H1 (cell line): ENCODE measurements at regions not wholly inside any gene's neighbourhood (a gene's known extent, or its start where the extent isn't known, plus 50 kb on each side); places are given as distances from the start of the nearest gene placed in this dataset.

ENCODE experiments used
- CEBPB ChIP-seq: IDR thresholded peaks from 2 replicates; pipeline ENCODE4 v1.6.1; 2012; ENCODE audit warnings: low read depth, low read length
- HDAC6 ChIP-seq: IDR thresholded peaks from one replicate; pipeline ENCODE4 v1.7.1; 2012; ENCODE audit warnings: low read depth, mild to moderate bottlenecking, inconsistent platforms, low read length, moderate library complexity
- MAX ChIP-seq: IDR thresholded peaks from 2 replicates; pipeline ENCODE4 v1.6.1; 2012; ENCODE audit warnings: inconsistent platforms
- POLR2AphosphoS5 ChIP-seq: IDR thresholded peaks from 2 replicates; pipeline ENCODE4 v1.6.1; 2011; ENCODE audit warnings: low read depth, low read length
- RXRA ChIP-seq: IDR thresholded peaks from 2 replicates; pipeline ENCODE4 v1.6.1; 2011; ENCODE audit warnings: low read depth, mild to moderate bottlenecking, low read length, moderate library complexity; ENCODE audit not compliant: insufficient read depth
- TF ChIP-seq, protein P1 (sequence below): fragments of 300-600 bp; sonication (generic); IDR thresholded peaks from 2 replicates; pipeline ENCODE4 v1.7.1; 2012; ENCODE audit warnings: low read length, moderate library complexity, mild to moderate bottlenecking, inconsistent platforms; ENCODE audit not compliant: insufficient replicate concordance

GRCh38 chr10:58886406-58886805 is 290.0 kb upstream of the PHYHIPL start (continued):
- TF ChIP-seq, protein P1, sequence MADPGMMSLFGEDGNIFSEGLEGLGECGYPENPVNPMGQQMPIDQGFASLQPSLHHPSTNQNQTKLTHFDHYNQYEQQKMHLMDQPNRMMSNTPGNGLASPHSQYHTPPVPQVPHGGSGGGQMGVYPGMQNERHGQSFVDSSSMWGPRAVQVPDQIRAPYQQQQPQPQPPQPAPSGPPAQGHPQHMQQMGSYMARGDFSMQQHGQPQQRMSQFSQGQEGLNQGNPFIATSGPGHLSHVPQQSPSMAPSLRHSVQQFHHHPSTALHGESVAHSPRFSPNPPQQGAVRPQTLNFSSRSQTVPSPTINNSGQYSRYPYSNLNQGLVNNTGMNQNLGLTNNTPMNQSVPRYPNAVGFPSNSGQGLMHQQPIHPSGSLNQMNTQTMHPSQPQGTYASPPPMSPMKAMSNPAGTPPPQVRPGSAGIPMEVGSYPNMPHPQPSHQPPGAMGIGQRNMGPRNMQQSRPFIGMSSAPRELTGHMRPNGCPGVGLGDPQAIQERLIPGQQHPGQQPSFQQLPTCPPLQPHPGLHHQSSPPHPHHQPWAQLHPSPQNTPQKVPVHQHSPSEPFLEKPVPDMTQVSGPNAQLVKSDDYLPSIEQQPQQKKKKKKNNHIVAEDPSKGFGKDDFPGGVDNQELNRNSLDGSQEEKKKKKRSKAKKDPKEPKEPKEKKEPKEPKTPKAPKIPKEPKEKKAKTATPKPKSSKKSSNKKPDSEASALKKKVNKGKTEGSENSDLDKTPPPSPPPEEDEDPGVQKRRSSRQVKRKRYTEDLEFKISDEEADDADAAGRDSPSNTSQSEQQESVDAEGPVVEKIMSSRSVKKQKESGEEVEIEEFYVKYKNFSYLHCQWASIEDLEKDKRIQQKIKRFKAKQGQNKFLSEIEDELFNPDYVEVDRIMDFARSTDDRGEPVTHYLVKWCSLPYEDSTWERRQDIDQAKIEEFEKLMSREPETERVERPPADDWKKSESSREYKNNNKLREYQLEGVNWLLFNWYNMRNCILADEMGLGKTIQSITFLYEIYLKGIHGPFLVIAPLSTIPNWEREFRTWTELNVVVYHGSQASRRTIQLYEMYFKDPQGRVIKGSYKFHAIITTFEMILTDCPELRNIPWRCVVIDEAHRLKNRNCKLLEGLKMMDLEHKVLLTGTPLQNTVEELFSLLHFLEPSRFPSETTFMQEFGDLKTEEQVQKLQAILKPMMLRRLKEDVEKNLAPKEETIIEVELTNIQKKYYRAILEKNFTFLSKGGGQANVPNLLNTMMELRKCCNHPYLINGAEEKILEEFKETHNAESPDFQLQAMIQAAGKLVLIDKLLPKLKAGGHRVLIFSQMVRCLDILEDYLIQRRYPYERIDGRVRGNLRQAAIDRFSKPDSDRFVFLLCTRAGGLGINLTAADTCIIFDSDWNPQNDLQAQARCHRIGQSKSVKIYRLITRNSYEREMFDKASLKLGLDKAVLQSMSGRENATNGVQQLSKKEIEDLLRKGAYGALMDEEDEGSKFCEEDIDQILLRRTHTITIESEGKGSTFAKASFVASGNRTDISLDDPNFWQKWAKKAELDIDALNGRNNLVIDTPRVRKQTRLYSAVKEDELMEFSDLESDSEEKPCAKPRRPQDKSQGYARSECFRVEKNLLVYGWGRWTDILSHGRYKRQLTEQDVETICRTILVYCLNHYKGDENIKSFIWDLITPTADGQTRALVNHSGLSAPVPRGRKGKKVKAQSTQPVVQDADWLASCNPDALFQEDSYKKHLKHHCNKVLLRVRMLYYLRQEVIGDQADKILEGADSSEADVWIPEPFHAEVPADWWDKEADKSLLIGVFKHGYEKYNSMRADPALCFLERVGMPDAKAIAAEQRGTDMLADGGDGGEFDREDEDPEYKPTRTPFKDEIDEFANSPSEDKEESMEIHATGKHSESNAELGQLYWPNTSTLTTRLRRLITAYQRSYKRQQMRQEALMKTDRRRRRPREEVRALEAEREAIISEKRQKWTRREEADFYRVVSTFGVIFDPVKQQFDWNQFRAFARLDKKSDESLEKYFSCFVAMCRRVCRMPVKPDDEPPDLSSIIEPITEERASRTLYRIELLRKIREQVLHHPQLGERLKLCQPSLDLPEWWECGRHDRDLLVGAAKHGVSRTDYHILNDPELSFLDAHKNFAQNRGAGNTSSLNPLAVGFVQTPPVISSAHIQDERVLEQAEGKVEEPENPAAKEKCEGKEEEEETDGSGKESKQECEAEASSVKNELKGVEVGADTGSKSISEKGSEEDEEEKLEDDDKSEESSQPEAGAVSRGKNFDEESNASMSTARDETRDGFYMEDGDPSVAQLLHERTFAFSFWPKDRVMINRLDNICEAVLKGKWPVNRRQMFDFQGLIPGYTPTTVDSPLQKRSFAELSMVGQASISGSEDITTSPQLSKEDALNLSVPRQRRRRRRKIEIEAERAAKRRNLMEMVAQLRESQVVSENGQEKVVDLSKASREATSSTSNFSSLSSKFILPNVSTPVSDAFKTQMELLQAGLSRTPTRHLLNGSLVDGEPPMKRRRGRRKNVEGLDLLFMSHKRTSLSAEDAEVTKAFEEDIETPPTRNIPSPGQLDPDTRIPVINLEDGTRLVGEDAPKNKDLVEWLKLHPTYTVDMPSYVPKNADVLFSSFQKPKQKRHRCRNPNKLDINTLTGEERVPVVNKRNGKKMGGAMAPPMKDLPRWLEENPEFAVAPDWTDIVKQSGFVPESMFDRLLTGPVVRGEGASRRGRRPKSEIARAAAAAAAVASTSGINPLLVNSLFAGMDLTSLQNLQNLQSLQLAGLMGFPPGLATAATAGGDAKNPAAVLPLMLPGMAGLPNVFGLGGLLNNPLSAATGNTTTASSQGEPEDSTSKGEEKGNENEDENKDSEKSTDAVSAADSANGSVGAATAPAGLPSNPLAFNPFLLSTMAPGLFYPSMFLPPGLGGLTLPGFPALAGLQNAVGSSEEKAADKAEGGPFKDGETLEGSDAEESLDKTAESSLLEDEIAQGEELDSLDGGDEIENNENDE: no peak
- TF ChIP-seq MAX (no peak), RXRA (no peak), CEBPB (no peak), HDAC6 (no peak), POLR2AphosphoS5 (no peak)
